ENCODE measurements at regions not wholly inside any gene's neighbourhood (a gene's known extent, or its start where the extent isn't known, plus 50 kb on each side); places are given as distances from the start of the nearest gene placed in this dataset.

- 96 to 100% methylated on average over 4 of the region's 4 CpGs for WGBS, 2 experiments (ENCODE audit: insufficient coverage in 1 of 2, insufficient read length in 1 of 2)
- H3K4me1 Mint-ChIP-seq: peaks cover 1% of the 10 kb centered on the region
- DNase-seq: no peak
These were observed 280.5 kb downstream of the GPM6A start for GRCh38 chr4:175531405-175532091.

GRCh38 chr4:175536852-175537453 is 275.1 kb downstream of the GPM6A start:
- 39% methylated on average over 4 of the region's 6 CpGs; no CpG with 5 or more reads in 1 of the 2 experiments for WGBS, 2 experiments (ENCODE audit: insufficient coverage in 1 of 2, insufficient read length in 1 of 2)
- Histone ChIP-seq H3K36me3 (ENCODE audit: control insufficient read depth, insufficient read depth, low read length) (no peaks in the 10 kb centered on the region), H3K27ac (ENCODE audit: low read depth, low read length) (no peak overlapping the region), H3K9ac (ENCODE audit: extremely low read depth, low read length, poor library complexity, severe bottlenecking) (no peak overlapping the region), H3K27me3 (ENCODE audit: control insufficient read depth, insufficient read depth, low read length, poor library complexity, severe bottlenecking) (no peaks in the 10 kb centered on the region), H3K4me1 (ENCODE audit: control insufficient read depth, insufficient read depth, low read length) (no peaks in the 10 kb centered on the region), H3K9me3 (ENCODE audit: control insufficient read depth, low read length) (peaks cover 8% of the 10 kb centered on the region), H3K4me3 (ENCODE audit: low read length) (no peak overlapping the region)
- TF ChIP-seq CTCF (conservative IDR thresholded peaks at IDR 0.05): peak; percentile 84
- Mint-ChIP-seq H3K9me3 (peaks cover 24% of the 10 kb centered on the region), H3K36me3 (ENCODE audit: low read depth) (no peaks in the 10 kb centered on the region), H3K27ac (no peak overlapping the region), H3K27me3 (ENCODE audit: insufficient read depth) (peaks cover 3% of the 10 kb centered on the region), H3K4me3 (no peak overlapping the region), H3K4me1 (peaks cover 1% of the 10 kb centered on the region)
- no peak for DNase-seq

More at GRCh38 chr4:175531405-175532091, 280.5 kb downstream of the GPM6A start:
- H3K4me3 ChIP-seq (ENCODE audit: low read length): no peak overlapping the region
- H3K27me3 ChIP-seq (ENCODE audit: control insufficient read depth, insufficient read depth, low read length, poor library complexity, severe bottlenecking): no peaks in the 10 kb centered on the region
- H3K27me3 Mint-ChIP-seq (ENCODE audit: insufficient read depth): no peaks in the 10 kb centered on the region
- TF ChIP-seq CTCF (conservative IDR thresholded peaks at IDR 0.05): no peak
- no peak overlapping the region for H3K27ac Mint-ChIP-seq
- no peak overlapping the region for H3K9ac ChIP-seq (ENCODE audit: extremely low read depth, low read length, poor library complexity, severe bottlenecking)
- no peak overlapping the region for H3K27ac ChIP-seq (ENCODE audit: low read depth, low read length)
- peaks cover 14% of the 10 kb centered on the region for H3K9me3 Mint-ChIP-seq
- H3K9me3 ChIP-seq (ENCODE audit: control insufficient read depth, low read length): no peaks in the 10 kb centered on the region
- H3K36me3 ChIP-seq (ENCODE audit: control insufficient read depth, insufficient read depth, low read length): no peaks in the 10 kb centered on the region
- H3K4me1 ChIP-seq (ENCODE audit: control insufficient read depth, insufficient read depth, low read length): no peaks in the 10 kb centered on the region
- no peak overlapping the region for H3K4me3 Mint-ChIP-seq
- H3K36me3 Mint-ChIP-seq (ENCODE audit: low read depth): no peaks in the 10 kb centered on the region

- 100% methylated on average over 1 of the region's 2 CpGs; no CpG with 5 or more reads in 1 of the 2 experiments for WGBS, 2 experiments (ENCODE audit: insufficient coverage in 1 of 2, insufficient read length in 1 of 2)
- Histone ChIP-seq H3K9me3 (ENCODE audit: control insufficient read depth, low read length) (peaks cover 8% of the 10 kb centered on the region), H3K36me3 (ENCODE audit: control insufficient read depth, insufficient read depth, low read length) (no peaks in the 10 kb centered on the region), H3K9ac (ENCODE audit: extremely low read depth, low read length, poor library complexity, severe bottlenecking) (no peak overlapping the region), H3K4me1 (ENCODE audit: control insufficient read depth, insufficient read depth, low read length) (no peaks in the 10 kb centered on the region), H3K27ac (ENCODE audit: low read depth, low read length) (no peak overlapping the region), H3K27me3 (ENCODE audit: control insufficient read depth, insufficient read depth, low read length, poor library complexity, severe bottlenecking) (no peaks in the 10 kb centered on the region), H3K4me3 (ENCODE audit: low read length) (no peak overlapping the region)
- Mint-ChIP-seq H3K9me3 (peaks cover 12% of the 10 kb centered on the region), H3K27me3 (ENCODE audit: insufficient read depth) (peaks cover 3% of the 10 kb centered on the region), H3K4me3 (no peak overlapping the region), H3K4me1 (peaks cover 6% of the 10 kb centered on the region), H3K36me3 (ENCODE audit: low read depth) (no peaks in the 10 kb centered on the region), H3K27ac (no peak overlapping the region)
- no peak for DNase-seq
- TF ChIP-seq CTCF (conservative IDR thresholded peaks at IDR 0.05): no peak
These were observed 272.6 kb downstream of the GPM6A start for GRCh38 chr4:175539498-175539897.

Data from endodermal cell (in vitro differentiated cells).